22Rv1 (cell line): ENCODE measurements at regions not wholly inside any gene's neighbourhood (a gene's known extent, or its start where the extent isn't known, plus 50 kb on each side); places are given as distances from the start of the nearest gene placed in this dataset.

Experiments used
- CTCF ChIP-seq: fragments of 450-650 bp; IDR thresholded peaks from 2 replicates; pipeline ENCODE4 v1.5.1; 2017; ENCODE audit warnings: mild to moderate bottlenecking
- ZFX ChIP-seq: fragments of 450-650 bp; IDR thresholded peaks from 2 replicates; pipeline ENCODE4 v1.6.1; 2017; ENCODE audit warnings: antibody characterized with exemption, borderline replicate concordance

GRCh38 chr6:137658287-137658686, 164.1 kb upstream of the OLIG3 start:
- TF ChIP-seq CTCF (no peak), ZFX (no peak)
